IMR-90 (cell line): ENCODE measurements at regions not wholly inside any gene's neighbourhood (a gene's known extent, or its start where the extent isn't known, plus 50 kb on each side); places are given as distances from the start of the nearest gene placed in this dataset.

Experiments used
- ATAC-seq: fragments of 200-7000 bp; cut with Tn5 transposase; 2 replicates; pipeline ENCODE4 v1.9.1; 2020; ENCODE audit warnings: low read depth, mild to moderate bottlenecking, moderate library complexity
- BruUV-seq: library from RNA; stranded (reverse); fragments of 400-500 nt; replicated peaks from 2 replicates; lab custom pipeline; 2021; lab: Mats Ljungman, UMichigan
- CTCF ChIA-PET: fragments of 300-600 bp; formaldehyde crosslinking; extraction: SDS; loops from one replicate; lab custom pipeline; 2021; ENCODE audit warnings: antibody characterized with exemption; lab: Yijun Ruan, JAX
- POLR2A ChIA-PET: fragments of 300-600 bp; sonication (Branson Sonifier 250); formaldehyde crosslinking; loops from one replicate; lab custom pipeline; 2022; ENCODE audit warnings: antibody characterized with exemption; ENCODE audit not compliant: unreplicated experiment; lab: Charles Lee
- DNase-seq: peaks from one replicate; pipeline ENCODE4 v3.0.0; 2013
- H2AFZ ChIP-seq: replicated peaks from 2 replicates; pipeline ENCODE3; 2013; ENCODE audit warnings: low read length, mild to moderate bottlenecking; ENCODE audit not compliant: poor library complexity
- H2AK5ac ChIP-seq: 2 replicates; pipeline ENCODE4 v1.6.1; 2013; ENCODE audit warnings: low read depth, low read length, inconsistent platforms
- H2AK9ac ChIP-seq: replicated peaks from 2 replicates; pipeline ENCODE3; 2013; ENCODE audit warnings: mild to moderate bottlenecking, low read depth, low read length, moderate library complexity; ENCODE audit not compliant: poor library complexity
- H2BK120ac ChIP-seq: 2 replicates; pipeline ENCODE4 v1.6.1; 2013; ENCODE audit warnings: low read depth, low read length, inconsistent platforms
- H2BK15ac ChIP-seq: 3 replicates; pipeline ENCODE4 v1.6.1; 2013; ENCODE audit warnings: low read depth, low read length, inconsistent platforms
- H2BK20ac ChIP-seq: 2 replicates; pipeline ENCODE4 v1.6.1; 2013; ENCODE audit warnings: low read depth, mild to moderate bottlenecking, inconsistent platforms, low read length, moderate library complexity
- H2BK5ac ChIP-seq: 2 replicates; pipeline ENCODE4 v1.6.1; 2013; ENCODE audit warnings: mild to moderate bottlenecking, low read depth, low read length, inconsistent platforms; ENCODE audit not compliant: poor library complexity, severe bottlenecking
- H3K14ac ChIP-seq: replicated peaks from 2 replicates; pipeline ENCODE4 v1.6.1; 2013; ENCODE audit warnings: low read depth, low read length, inconsistent platforms
- H3K18ac ChIP-seq: 2 replicates; pipeline ENCODE4 v1.6.1; 2013; ENCODE audit warnings: low read depth, low read length, control low read depth
- H3K23ac ChIP-seq: 2 replicates; pipeline ENCODE4 v1.6.1; 2013; ENCODE audit warnings: low read depth, low read length, inconsistent platforms
- H3K27ac ChIP-seq: 2 replicates; pipeline ENCODE4 v1.5.1; 2013; ENCODE audit warnings: mild to moderate bottlenecking, control low read depth, low read length; ENCODE audit not compliant: insufficient read depth
- H3K27me3 ChIP-seq: 2 replicates; pipeline ENCODE4 v1.6.1; 2013; ENCODE audit warnings: low read length; ENCODE audit not compliant: control insufficient read depth, insufficient read depth
- H3K36me3 ChIP-seq: 2 replicates; pipeline ENCODE4 v1.6.1; 2013; ENCODE audit warnings: low read length, mixed read lengths; ENCODE audit not compliant: control insufficient read depth, insufficient read depth
- H3K4ac ChIP-seq: 2 replicates; pipeline ENCODE4 v1.6.1; 2013; ENCODE audit warnings: low read depth, low read length, inconsistent platforms
- H3K4me1 ChIP-seq: 2 replicates; pipeline ENCODE4 v1.6.1; 2013; ENCODE audit warnings: low read length, mixed read lengths; ENCODE audit not compliant: control insufficient read depth, insufficient read depth
- H3K4me2 ChIP-seq: 2 replicates; pipeline ENCODE4 v1.6.1; 2013; ENCODE audit warnings: low read depth, mild to moderate bottlenecking, control low read depth, low read length, moderate library complexity
- H3K4me3 ChIP-seq: 2 replicates; pipeline ENCODE4 v1.5.1; 2013; ENCODE audit warnings: low read depth, mild to moderate bottlenecking, control low read depth, low read length, moderate library complexity; ENCODE audit not compliant: insufficient read depth
- H3K56ac ChIP-seq: 2 replicates; pipeline ENCODE4 v1.6.1; 2013; ENCODE audit warnings: low read length, inconsistent platforms; ENCODE audit not compliant: insufficient read depth; ENCODE audit errors: extremely low read depth
- H3K79me1 ChIP-seq, 2 experiments: 2 replicates each; pipeline ENCODE4 v1.6.1; 2013; ENCODE audit warnings: low read length in 2 of 2, inconsistent platforms in 1 of 2, low read depth in 1 of 2
- H3K9ac ChIP-seq: 2 replicates; pipeline ENCODE4 v1.6.1; 2013; ENCODE audit warnings: low read depth, low read length, control low read depth
- H3K9me1 ChIP-seq: 2 replicates; pipeline ENCODE4 v1.6.1; 2013; ENCODE audit warnings: low read length, inconsistent platforms; ENCODE audit not compliant: insufficient read depth
- H3K9me3 ChIP-seq: 2 replicates; pipeline ENCODE4 v1.6.1; 2013; ENCODE audit warnings: low read length; ENCODE audit not compliant: control insufficient read depth, insufficient read depth
- H4K20me1 ChIP-seq: 2 replicates; pipeline ENCODE4 v1.6.1; 2013; ENCODE audit warnings: low read length, inconsistent platforms; ENCODE audit not compliant: insufficient read depth
- H4K5ac ChIP-seq: 2 replicates; pipeline ENCODE4 v1.6.1; 2013; ENCODE audit warnings: mild to moderate bottlenecking, low read depth, low read length, control low read depth
- H4K8ac ChIP-seq, 2 experiments: 2 replicates each; pipeline ENCODE4 v1.6.1; 2013; ENCODE audit warnings: low read depth in 2 of 2, low read length in 2 of 2, control low read depth in 1 of 2, inconsistent platforms in 1 of 2
- H4K91ac ChIP-seq: 2 replicates; pipeline ENCODE4 v1.6.1; 2013; ENCODE audit warnings: low read depth, low read length, inconsistent platforms; ENCODE audit not compliant: insufficient read depth
- BHLHE40 ChIP-seq: fragments of 150-350 bp; IDR thresholded peaks from 2 replicates; pipeline ENCODE4 v1.6.1; 2016; ENCODE audit warnings: mild to moderate bottlenecking, low read depth, low read length
- CEBPB ChIP-seq: IDR thresholded peaks from 2 replicates; pipeline ENCODE4 v1.6.1; 2012; ENCODE audit warnings: low read depth, low read length, improper control_type of control experiment
- CHD1 ChIP-seq: IDR thresholded peaks from 2 replicates; pipeline ENCODE4 v1.6.1; 2012; ENCODE audit warnings: low read depth, low read length, improper control_type of control experiment
- FOS ChIP-seq: fragments of 150-350 bp; IDR thresholded peaks from 2 replicates; pipeline ENCODE4 v1.6.1; 2016; ENCODE audit warnings: low read depth, low read length
- MAFK ChIP-seq: IDR thresholded peaks from 2 replicates; pipeline ENCODE4 v1.6.1; 2012; ENCODE audit warnings: low read depth, low read length, improper control_type of control experiment
- MAZ ChIP-seq: IDR thresholded peaks from 2 replicates; pipeline ENCODE4 v1.6.1; 2012; ENCODE audit warnings: low read depth, mild to moderate bottlenecking, low read length, improper control_type of control experiment, moderate library complexity, borderline replicate concordance
- MXI1 ChIP-seq: IDR thresholded peaks from 2 replicates; pipeline ENCODE4 v1.6.1; 2012; ENCODE audit warnings: low read depth, mild to moderate bottlenecking, low read length, moderate library complexity, borderline replicate concordance
- NFE2L2 ChIP-seq: fragments of 150-350 bp; IDR thresholded peaks from 2 replicates; pipeline ENCODE4 v1.6.1; 2016; ENCODE audit warnings: low read depth, mild to moderate bottlenecking, low read length
- POLR2A ChIP-seq: IDR thresholded peaks from 2 replicates; pipeline ENCODE4 v1.6.1; 2012; ENCODE audit warnings: mild to moderate bottlenecking, low read depth, low read length
- RAD21 ChIP-seq: IDR thresholded peaks from 2 replicates; pipeline ENCODE4 v1.6.1; 2012; ENCODE audit warnings: low read length, improper control_type of control experiment
- RCOR1 ChIP-seq: IDR thresholded peaks from 2 replicates; pipeline ENCODE4 v1.6.1; 2012; ENCODE audit warnings: mild to moderate bottlenecking, low read length, improper control_type of control experiment; ENCODE audit not compliant: insufficient replicate concordance
- RFX5 ChIP-seq: IDR thresholded peaks from 2 replicates; pipeline ENCODE4 v1.8.0; 2012; ENCODE audit warnings: low read depth, mild to moderate bottlenecking, low read length, moderate library complexity
- SMC3 ChIP-seq: fragments of 150-350 bp; IDR thresholded peaks from 2 replicates; pipeline ENCODE4 v1.6.1; 2016; ENCODE audit warnings: low read depth, mild to moderate bottlenecking, antibody characterized with exemption, low read length, moderate library complexity
- dilution Hi-C: fragments of 300-500 bp; cut with HindIII; formaldehyde crosslinking; loops from one replicate; pipeline ENCODE4 v1.14.3; 2018; ENCODE audit warnings: low sequenced_read_pairs; ENCODE audit not compliant: unreplicated experiment
- in situ Hi-C: fragments of 300-500 bp; cut with MboI; formaldehyde crosslinking; loops from 3 replicates; pipeline ENCODE4 v1.14.3; 2019; ENCODE audit warnings: low sequenced_read_pairs, inconsistent platforms, mixed read lengths
- intact Hi-C: fragments of 100-400 bp; cut with micrococcal nuclease; formaldehyde crosslinking; loops from 2 replicates; pipeline ENCODE4 v1.10.0; 2022
- TF ChIP-seq, protein P1 (sequence below): conservative IDR thresholded peaks from 2 replicates; pipeline ENCODE4 v1.5.1; 2012; ENCODE audit warnings: mild to moderate bottlenecking, low read depth, low read length, improper control_type of control experiment
- TF ChIP-seq, protein P2 (sequence below): fragments of 150-350 bp; IDR thresholded peaks from 2 replicates; pipeline ENCODE4 v1.6.1; 2016; ENCODE audit warnings: low read depth, mild to moderate bottlenecking, low read length, moderate library complexity, borderline replicate concordance
- TF ChIP-seq, protein P3 (sequence below): fragments of 150-350 bp; IDR thresholded peaks from 2 replicates; pipeline ENCODE4 v1.6.1; 2017; ENCODE audit warnings: mild to moderate bottlenecking, antibody characterized with exemption, low read length, low read depth

DNA sequence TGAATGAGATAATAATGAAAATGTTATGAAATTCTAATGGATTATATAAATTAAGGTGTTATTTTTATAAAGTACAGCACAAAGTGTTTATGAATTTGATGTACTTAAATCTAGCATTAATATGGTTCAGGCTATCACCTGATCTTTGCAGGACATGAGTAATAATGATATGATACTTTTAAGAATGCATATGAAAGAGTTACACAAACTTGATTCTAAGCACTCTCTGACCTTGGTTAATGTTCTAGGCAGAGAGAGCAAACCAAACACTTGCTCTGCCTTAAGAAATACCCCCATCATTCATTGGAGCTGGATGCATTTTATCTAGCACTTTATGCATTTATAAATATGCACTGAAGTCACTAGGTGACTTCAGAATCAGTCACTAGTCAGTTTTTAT, 942.2 kb upstream of the CDH8 start:
- Histone ChIP-seq H4K8ac (no peak overlapping the region), H3K23ac (no peak overlapping the region), H3K14ac (no peak overlapping the region), H2BK15ac (no peak overlapping the region), H3K4me3 (no peak overlapping the region), H2BK120ac (no peak overlapping the region), H3K9ac (no peak overlapping the region), H4K91ac (no peak overlapping the region), H2AK9ac (no peak overlapping the region), H3K18ac (no peak overlapping the region), H3K4me2 (no peak overlapping the region), H2BK5ac (no peak overlapping the region), H3K9me3 (peaks cover 4% of the 10 kb centered on the region; the same call in 1 of the 2 replicates), H3K79me1 (no peaks in the 10 kb centered on the region), H3K4me1 (no peaks in the 10 kb centered on the region), H3K56ac (no peak overlapping the region), H3K9me1 (no peaks in the 10 kb centered on the region), H4K20me1 (no peaks in the 10 kb centered on the region), H3K4ac (no peak overlapping the region), H2BK20ac (no peak overlapping the region), H2AK5ac (no peak overlapping the region), H4K5ac (no peak overlapping the region), H3K27me3 (no peaks in the 10 kb centered on the region), H2AFZ (no peak overlapping the region), H3K27ac (no peak overlapping the region), H3K36me3 (no peaks in the 10 kb centered on the region)
- ChIA-PET POLR2A (no interaction called here), CTCF (no interaction called here)
- in situ Hi-C loops: no loop called here
- intact Hi-C loops: no loop called here
- TF ChIP-seq, protein P1, sequence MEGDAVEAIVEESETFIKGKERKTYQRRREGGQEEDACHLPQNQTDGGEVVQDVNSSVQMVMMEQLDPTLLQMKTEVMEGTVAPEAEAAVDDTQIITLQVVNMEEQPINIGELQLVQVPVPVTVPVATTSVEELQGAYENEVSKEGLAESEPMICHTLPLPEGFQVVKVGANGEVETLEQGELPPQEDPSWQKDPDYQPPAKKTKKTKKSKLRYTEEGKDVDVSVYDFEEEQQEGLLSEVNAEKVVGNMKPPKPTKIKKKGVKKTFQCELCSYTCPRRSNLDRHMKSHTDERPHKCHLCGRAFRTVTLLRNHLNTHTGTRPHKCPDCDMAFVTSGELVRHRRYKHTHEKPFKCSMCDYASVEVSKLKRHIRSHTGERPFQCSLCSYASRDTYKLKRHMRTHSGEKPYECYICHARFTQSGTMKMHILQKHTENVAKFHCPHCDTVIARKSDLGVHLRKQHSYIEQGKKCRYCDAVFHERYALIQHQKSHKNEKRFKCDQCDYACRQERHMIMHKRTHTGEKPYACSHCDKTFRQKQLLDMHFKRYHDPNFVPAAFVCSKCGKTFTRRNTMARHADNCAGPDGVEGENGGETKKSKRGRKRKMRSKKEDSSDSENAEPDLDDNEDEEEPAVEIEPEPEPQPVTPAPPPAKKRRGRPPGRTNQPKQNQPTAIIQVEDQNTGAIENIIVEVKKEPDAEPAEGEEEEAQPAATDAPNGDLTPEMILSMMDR: no peak
- TF ChIP-seq CEBPB (no peak), RAD21 (no peak), RCOR1 (no peak), BHLHE40 (no peak), MXI1 (no peak), MAZ (no peak), MAFK (no peak), NFE2L2 (no peak), POLR2A (no peak), CHD1 (no peak), SMC3 (no peak), FOS (no peak), RFX5 (no peak)
- TF ChIP-seq, protein P2, sequence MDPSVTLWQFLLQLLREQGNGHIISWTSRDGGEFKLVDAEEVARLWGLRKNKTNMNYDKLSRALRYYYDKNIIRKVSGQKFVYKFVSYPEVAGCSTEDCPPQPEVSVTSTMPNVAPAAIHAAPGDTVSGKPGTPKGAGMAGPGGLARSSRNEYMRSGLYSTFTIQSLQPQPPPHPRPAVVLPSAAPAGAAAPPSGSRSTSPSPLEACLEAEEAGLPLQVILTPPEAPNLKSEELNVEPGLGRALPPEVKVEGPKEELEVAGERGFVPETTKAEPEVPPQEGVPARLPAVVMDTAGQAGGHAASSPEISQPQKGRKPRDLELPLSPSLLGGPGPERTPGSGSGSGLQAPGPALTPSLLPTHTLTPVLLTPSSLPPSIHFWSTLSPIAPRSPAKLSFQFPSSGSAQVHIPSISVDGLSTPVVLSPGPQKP: no peak
- TF ChIP-seq, protein P3, sequence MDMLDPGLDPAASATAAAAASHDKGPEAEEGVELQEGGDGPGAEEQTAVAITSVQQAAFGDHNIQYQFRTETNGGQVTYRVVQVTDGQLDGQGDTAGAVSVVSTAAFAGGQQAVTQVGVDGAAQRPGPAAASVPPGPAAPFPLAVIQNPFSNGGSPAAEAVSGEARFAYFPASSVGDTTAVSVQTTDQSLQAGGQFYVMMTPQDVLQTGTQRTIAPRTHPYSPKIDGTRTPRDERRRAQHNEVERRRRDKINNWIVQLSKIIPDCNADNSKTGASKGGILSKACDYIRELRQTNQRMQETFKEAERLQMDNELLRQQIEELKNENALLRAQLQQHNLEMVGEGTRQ: no peak
- ATAC-seq (no peak), DNase-seq (no peak)
- dilution Hi-C loops: no loop called here
- no TSS peak for BruUV-seq
